Colonic mucosa (tissue), 4 donors: ENCODE measurements at regions not wholly inside any gene's neighbourhood (a gene's known extent, or its start where the extent isn't known, plus 50 kb on each side); places are given as distances from the start of the nearest gene placed in this dataset.

ENCODE experiments used
- DNase-seq: peaks from one replicate; pipeline ENCODE4 v3.0.0-alpha.2; 2020
- H3K27ac ChIP-seq: fragments of 200-600 bp; one replicate; pipeline ENCODE4 v1.8.0; 2021
- H3K27me3 ChIP-seq: fragments of 200-600 bp; one replicate; pipeline ENCODE4 v1.8.0; 2021
- H3K36me3 ChIP-seq: fragments of 200-600 bp; one replicate; pipeline ENCODE4 v1.8.0; 2021
- H3K4me1 ChIP-seq: fragments of 200-600 bp; one replicate; pipeline ENCODE4 v1.8.0; 2021; ENCODE audit warnings: mild to moderate bottlenecking
- H3K4me3 ChIP-seq: fragments of 200-600 bp; one replicate; pipeline ENCODE4 v1.8.0; 2021
- H3K9ac ChIP-seq, 2 donors: one replicate each; pipeline ENCODE4 v1.7.0; 2013; ENCODE audit warnings: control low read depth in 2 of 2, low read depth in 2 of 2, low read length in 2 of 2
- H3K9me3 ChIP-seq: fragments of 200-600 bp; one replicate; pipeline ENCODE4 v1.8.0; 2021
- CTCF ChIP-seq: fragments of 200-600 bp; IDR thresholded peaks from one replicate; pipeline ENCODE4 v1.8.0; 2022; ENCODE audit warnings: antibody characterized with exemption, mild to moderate bottlenecking
- intact Hi-C: fragments of 100-400 bp; cut with DNase I; formaldehyde crosslinking; loops from one replicate; pipeline ENCODE4 v1.14.1; 2022
- donor health status: healthy.
- donor health status: DM: no; HTN: no; CAD: no.
- donor health status: DM: no; HTN: no; CAD: no.

- Histone ChIP-seq H3K4me1 (no peaks in the 10 kb centered on the region), H3K36me3 (no peaks in the 10 kb centered on the region), H3K9me3 (no peaks in the 10 kb centered on the region), H3K27me3 (no peaks in the 10 kb centered on the region), H3K27ac (no peak overlapping the region), H3K9ac (no peak overlapping the region), H3K4me3 (no peak overlapping the region)
- DNase-seq: no peak
- intact Hi-C loops: no loop called here
- TF ChIP-seq CTCF: no peak
Measured at GRCh38 chr16:54801057-54801844, 129.4 kb upstream of the IRX5 start.

- H3K27ac ChIP-seq: no peak overlapping the region
- no peaks in the 10 kb centered on the region for H3K9me3 ChIP-seq
- H3K9ac ChIP-seq: no peak overlapping the region
- intact Hi-C loops: no loop called here
- H3K36me3 ChIP-seq: no peaks in the 10 kb centered on the region
- H3K4me1 ChIP-seq: no peaks in the 10 kb centered on the region
- no peak for TF ChIP-seq CTCF
- no peaks in the 10 kb centered on the region for H3K27me3 ChIP-seq
- no peak for DNase-seq
- H3K4me3 ChIP-seq: no peak overlapping the region
Measured at GRCh38 chr16:54798267-54798666, 132.4 kb upstream of the IRX5 start.

GRCh38 chr16:54796211-54796610, 134.5 kb upstream of the IRX5 start:
- intact Hi-C loops: no loop called here
- H3K9me3 ChIP-seq: no peaks in the 10 kb centered on the region
- H3K36me3 ChIP-seq: no peaks in the 10 kb centered on the region
- H3K27me3 ChIP-seq: no peaks in the 10 kb centered on the region
- H3K4me1 ChIP-seq: no peaks in the 10 kb centered on the region
- no peak for TF ChIP-seq CTCF
- no peak for DNase-seq
- H3K27ac ChIP-seq: no peak overlapping the region
- no peak overlapping the region for H3K9ac ChIP-seq
- H3K4me3 ChIP-seq: no peak overlapping the region

GRCh38 chr16:54792811-54793210, 137.9 kb upstream of the IRX5 start:
- H3K27ac ChIP-seq: no peak overlapping the region
- no peaks in the 10 kb centered on the region for H3K9me3 ChIP-seq
- H3K4me3 ChIP-seq: no peak overlapping the region
- TF ChIP-seq CTCF: no peak
- H3K36me3 ChIP-seq: no peaks in the 10 kb centered on the region
- intact Hi-C loops: no loop called here
- no peak overlapping the region for H3K9ac ChIP-seq
- DNase-seq: no peak
- no peaks in the 10 kb centered on the region for H3K27me3 ChIP-seq
- no peaks in the 10 kb centered on the region for H3K4me1 ChIP-seq

- DNase-seq: no peak
- H3K27ac ChIP-seq: no peak overlapping the region
- no peak for TF ChIP-seq CTCF
- H3K36me3 ChIP-seq: no peaks in the 10 kb centered on the region
- H3K27me3 ChIP-seq: no peaks in the 10 kb centered on the region
- intact Hi-C loops: no loop called here
- no peaks in the 10 kb centered on the region for H3K9me3 ChIP-seq
- H3K4me1 ChIP-seq: no peaks in the 10 kb centered on the region
- H3K9ac ChIP-seq: no peak overlapping the region
- H3K4me3 ChIP-seq: no peak overlapping the region
Measured at GRCh38 chr16:54787045-54787444, 143.6 kb upstream of the IRX5 start.
